ENCODE measurements at regions not wholly inside any gene's neighbourhood (a gene's known extent, or its start where the extent isn't known, plus 50 kb on each side); places are given as distances from the start of the nearest gene placed in this dataset.

GRCh38 chr2:204454672-204455380 is 90.4 kb upstream of the PARD3B start:
- no peak for FAIRE-seq
- Histone ChIP-seq H3K4me3 (ENCODE audit: low read depth, low read length) (no peak overlapping the region), H3K36me3 (ENCODE audit: control insufficient read depth, insufficient read depth, low read length) (no peaks in the 10 kb centered on the region), H3K27me3 (ENCODE audit: control insufficient read depth, insufficient read depth, low read length) (no peaks in the 10 kb centered on the region)
- TF ChIP-seq CTCF (IDR thresholded peaks at IDR 0.05; ENCODE audit: insufficient read depth, low read length, severe bottlenecking), result no peak
- DNase-seq (ENCODE audit: low read depth), result no peak

GRCh38 chr2:204468746-204469429 is 76.4 kb upstream of the PARD3B start:
- no peaks in the 10 kb centered on the region for H3K27me3 ChIP-seq (ENCODE audit: control insufficient read depth, insufficient read depth, low read length)
- no peak for TF ChIP-seq CTCF (IDR thresholded peaks at IDR 0.05; ENCODE audit: insufficient read depth, low read length, severe bottlenecking)
- no peaks in the 10 kb centered on the region for H3K36me3 ChIP-seq (ENCODE audit: control insufficient read depth, insufficient read depth, low read length)
- FAIRE-seq, result no peak
- DNase-seq (ENCODE audit: low read depth), result peak; percentile 82
- H3K4me3 ChIP-seq (ENCODE audit: low read depth, low read length), result no peak overlapping the region

- FAIRE-seq, result no peak
- DNase-seq (ENCODE audit: low read depth), result no peak
- H3K36me3 ChIP-seq (ENCODE audit: control insufficient read depth, insufficient read depth, low read length), result no peaks in the 10 kb centered on the region
- TF ChIP-seq CTCF (IDR thresholded peaks at IDR 0.05; ENCODE audit: insufficient read depth, low read length, severe bottlenecking), result no peak
- no peaks in the 10 kb centered on the region for H3K27me3 ChIP-seq (ENCODE audit: control insufficient read depth, insufficient read depth, low read length)
- no peak overlapping the region for H3K4me3 ChIP-seq (ENCODE audit: low read depth, low read length)
Measured at GRCh38 chr2:204470178-204470620, 75.1 kb upstream of the PARD3B start.

GRCh38 chr2:204470621-204471196 is 74.6 kb upstream of the PARD3B start:
- Histone ChIP-seq H3K36me3 (ENCODE audit: control insufficient read depth, insufficient read depth, low read length) (no peaks in the 10 kb centered on the region), H3K27me3 (ENCODE audit: control insufficient read depth, insufficient read depth, low read length) (no peaks in the 10 kb centered on the region), H3K4me3 (ENCODE audit: low read depth, low read length) (no peak overlapping the region)
- TF ChIP-seq CTCF (IDR thresholded peaks at IDR 0.05; ENCODE audit: insufficient read depth, low read length, severe bottlenecking), result no peak
- FAIRE-seq, result no peak
- no peak for DNase-seq (ENCODE audit: low read depth)

- FAIRE-seq, result peak; percentile 52
- no peak overlapping the region for H3K4me3 ChIP-seq (ENCODE audit: low read depth, low read length)
- no peak for TF ChIP-seq CTCF (IDR thresholded peaks at IDR 0.05; ENCODE audit: insufficient read depth, low read length, severe bottlenecking)
Measured at GRCh38 chr2:204472375-204472774, 72.9 kb upstream of the PARD3B start.

More at GRCh38 chr2:204472375-204472774, 72.9 kb upstream of the PARD3B start:
- H3K36me3 ChIP-seq (ENCODE audit: control insufficient read depth, insufficient read depth, low read length), result no peaks in the 10 kb centered on the region
- H3K27me3 ChIP-seq (ENCODE audit: control insufficient read depth, insufficient read depth, low read length), result no peaks in the 10 kb centered on the region
- no peak for DNase-seq (ENCODE audit: low read depth)
